Occipital lobe (tissue), 1 donor: ENCODE measurements at regions not wholly inside any gene's neighbourhood (a gene's known extent, or its start where the extent isn't known, plus 50 kb on each side); places are given as distances from the start of the nearest gene placed in this dataset.

Experiments
- DNase-seq: peaks from one replicate; lab custom pipeline; 2025; lab: John Stamatoyannopoulos, UW

DNA sequence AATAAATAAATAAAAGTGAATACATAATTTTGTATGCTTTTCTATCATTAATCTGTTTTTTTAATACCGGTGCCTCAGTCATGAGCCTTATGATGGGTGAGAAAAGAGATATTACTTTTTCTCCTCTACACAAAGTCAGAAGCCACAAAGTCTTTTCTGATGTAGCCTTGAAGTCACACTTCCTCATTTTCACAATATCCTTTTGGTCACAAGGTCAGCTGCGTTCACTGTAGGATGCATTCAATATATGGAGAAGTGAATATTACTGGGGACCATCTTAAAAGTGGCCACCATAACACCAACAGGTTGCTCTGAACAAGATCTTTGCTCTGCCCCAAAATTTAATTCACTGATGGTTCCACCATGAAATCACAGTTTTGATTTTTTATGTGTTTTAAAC is 83.3 kb upstream of the TNR start:
- no peak for DNase-seq

DNA sequence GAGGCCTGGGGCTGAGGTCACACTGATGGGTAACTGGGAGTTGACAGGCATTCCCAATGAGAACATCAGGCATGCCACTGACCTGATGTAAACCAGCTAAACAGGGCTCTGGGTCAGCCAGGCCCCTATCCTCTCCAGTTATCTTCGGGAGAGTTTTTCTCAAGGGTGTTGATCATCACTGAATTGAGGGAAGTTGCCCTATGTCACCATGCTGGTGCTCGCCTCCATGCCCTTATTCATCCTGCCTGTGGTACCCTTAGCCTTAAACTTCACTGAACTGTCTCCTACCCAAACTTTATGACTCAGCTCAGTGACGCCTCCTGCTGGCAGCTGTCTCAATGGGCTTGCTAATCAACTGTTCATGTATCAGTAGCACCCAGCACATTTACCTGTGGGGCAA is 80.7 kb upstream of the TNR start:
- DNase-seq: no peak

DNA sequence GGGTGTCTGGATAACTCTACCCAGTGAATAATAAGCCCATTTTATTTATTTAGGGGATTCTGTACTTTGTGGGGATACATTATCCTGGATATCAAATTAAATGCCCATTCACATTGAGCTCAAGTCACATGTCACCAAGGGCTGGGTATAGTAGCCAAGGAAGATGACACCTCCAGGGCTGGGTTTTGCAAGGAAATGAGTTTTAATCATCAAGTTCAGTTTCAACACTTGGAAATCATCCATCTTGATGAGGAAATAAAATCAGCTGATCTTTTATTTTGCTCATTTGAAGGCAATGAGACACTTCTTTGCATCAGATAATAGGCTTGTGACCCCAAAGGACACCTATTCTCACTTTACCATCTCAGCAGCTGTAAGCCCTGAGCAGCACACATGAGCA is 80.0 kb upstream of the TNR start:
- DNase-seq: no peak

DNA sequence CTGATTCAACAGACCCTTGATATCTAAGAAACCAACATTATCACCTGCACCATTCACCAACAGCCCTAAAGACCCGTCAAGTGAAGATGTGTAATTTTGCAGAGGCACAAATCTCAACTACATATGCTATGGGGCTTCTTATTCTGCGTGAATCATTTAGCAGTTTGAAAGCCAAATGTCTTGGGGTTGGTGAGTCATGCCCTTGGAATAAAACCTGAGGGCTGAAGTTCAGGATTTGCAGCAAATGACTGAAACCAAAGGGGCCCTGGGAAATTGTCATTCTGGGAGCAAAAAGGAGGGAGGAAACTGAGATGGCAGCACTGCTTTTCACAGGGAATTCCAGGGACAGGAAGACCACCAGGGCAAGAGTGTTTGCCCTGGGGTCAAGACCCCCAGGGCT is 79.2 kb upstream of the TNR start:
- DNase-seq: no peak

DNA sequence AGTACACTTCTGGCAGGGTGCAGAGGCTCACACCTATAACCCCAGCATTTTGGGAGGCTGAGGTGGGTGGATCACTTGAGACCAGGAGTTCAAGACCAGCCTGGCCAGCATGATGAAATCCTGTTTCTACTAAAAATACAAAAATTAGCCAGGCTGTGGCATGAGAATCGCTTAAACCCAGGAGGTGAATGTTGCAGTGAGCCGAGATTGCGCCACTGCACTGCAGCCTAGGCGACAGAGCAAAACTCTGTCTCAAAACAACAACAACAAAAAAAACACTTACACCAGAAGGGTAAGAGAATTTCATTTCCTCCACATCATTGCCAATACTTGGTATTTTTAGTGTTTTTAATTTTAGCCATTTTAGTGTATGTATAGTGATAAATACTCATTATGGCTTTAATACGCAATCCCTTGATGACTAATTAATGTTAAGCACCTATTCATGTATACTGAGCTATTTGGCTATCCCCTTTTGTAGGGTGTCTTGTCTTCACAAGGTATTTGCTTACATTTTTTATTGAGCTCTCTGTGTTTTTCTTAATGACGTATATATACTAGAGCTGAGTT is 77.1 kb upstream of the TNR start:
- no peak for DNase-seq

DNA sequence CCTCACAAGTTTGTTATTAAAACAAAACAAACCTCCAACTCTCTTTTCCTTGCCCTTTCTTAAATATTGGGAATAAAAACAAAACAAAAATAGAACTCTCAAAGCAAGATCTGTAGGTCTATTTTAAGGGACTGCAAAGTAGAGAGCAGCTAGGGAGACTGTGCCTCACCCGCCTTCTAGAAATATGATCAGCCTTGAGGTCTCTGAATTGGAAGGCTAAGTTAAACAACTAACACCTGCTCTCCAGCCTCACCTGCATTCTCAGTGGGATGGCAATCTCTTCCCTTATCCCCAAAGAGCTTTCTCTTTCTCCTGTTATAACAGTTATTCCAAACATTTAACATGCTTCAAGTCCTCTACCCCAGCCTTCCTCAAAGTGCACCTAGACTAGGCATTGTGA is 75.5 kb upstream of the TNR start:
- DNase-seq: no peak

DNA sequence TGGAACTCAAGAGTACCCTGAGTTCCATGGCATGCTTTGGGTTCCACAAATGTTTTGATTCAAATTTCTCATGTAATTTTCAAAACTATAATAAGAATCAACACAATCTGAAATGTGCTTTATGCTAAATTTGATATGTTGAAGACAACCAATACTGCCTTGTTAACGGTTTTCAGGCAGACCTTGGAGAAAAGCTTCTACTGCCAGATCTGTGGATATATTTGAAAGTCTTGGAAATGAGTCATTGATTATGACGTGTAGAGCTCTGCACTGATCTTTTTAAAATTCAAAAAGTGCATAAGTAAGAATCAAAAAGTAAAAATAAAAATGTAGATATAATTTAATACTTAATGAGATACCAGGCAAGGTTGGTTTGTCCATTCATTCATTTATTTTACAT is 74.0 kb upstream of the TNR start:
- no peak for DNase-seq

DNA sequence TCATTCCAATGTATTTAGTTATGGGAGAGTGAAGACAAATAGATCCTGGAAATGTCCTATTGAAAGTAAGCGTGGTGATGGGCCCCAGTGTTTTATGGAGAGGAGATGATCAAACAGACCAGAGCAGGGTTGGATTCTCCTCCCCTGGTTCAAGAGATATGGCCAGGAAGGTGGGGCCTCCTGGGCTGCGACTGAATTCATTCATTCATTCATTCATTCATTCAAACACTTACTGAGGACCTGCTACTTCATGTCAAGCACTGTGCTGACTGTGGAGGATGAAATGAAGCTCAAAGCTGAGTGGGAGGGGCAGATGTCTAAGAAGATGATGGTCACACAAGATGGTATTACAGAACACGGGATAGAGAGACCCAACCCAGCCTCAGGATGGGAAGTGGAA is 71.5 kb upstream of the TNR start:
- no peak for DNase-seq

DNA sequence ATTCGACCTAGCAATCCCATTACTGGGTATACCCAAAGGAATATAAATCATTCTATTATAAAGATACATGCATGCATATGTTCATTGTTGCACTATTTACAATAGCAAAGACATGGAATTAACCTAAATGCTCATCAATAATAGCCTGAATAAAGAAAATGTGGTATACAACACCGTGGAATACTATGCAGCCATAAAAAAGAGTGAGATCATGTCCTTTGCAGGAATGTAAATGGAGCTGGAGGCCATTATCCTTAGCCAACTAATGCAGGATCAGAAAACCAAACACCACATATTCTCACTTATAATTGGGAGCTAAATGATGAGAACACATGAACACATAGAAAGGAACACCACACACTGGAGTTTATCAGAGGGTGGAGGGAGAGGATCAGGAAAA is 69.5 kb upstream of the TNR start:
- no peak for DNase-seq

DNA sequence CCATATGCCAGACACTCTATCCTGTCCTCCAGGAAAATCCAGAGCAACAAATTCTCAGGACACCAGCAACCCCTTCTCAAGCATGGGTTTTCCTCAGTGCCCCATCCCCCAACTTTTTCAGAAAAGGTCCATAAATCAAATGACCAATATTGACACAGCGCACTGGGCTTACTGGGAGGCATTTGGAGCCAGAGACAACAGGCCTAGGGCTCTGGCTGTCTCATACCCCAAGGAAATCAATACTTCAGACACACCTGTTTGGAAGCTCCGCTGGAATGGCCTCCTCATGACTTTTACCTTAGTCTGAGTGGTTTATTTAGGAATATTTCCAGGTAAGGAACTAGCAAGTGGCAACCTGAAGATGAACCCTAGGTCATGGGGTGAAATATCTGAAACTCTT is 66.9 kb upstream of the TNR start:
- DNase-seq: no peak

DNA sequence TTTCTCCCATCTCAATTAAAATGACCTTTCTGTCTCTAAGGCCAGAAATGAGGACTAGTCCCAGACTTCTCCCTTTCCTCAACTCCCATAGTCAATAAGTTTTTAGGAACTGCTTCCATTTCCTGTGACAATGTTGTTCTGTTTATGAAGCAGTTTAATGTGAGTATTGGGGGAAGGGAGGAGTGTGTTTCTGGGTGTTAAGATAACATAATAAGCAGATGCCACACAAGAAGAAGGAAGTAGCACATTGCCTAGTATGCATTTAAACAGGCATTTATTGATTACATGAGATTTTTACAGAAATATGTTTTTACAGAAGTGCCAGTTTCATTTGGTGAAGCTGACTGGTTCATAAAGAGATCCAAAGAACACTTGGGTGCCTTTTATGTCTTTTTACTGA is 65.6 kb upstream of the TNR start:
- no peak for DNase-seq

DNA sequence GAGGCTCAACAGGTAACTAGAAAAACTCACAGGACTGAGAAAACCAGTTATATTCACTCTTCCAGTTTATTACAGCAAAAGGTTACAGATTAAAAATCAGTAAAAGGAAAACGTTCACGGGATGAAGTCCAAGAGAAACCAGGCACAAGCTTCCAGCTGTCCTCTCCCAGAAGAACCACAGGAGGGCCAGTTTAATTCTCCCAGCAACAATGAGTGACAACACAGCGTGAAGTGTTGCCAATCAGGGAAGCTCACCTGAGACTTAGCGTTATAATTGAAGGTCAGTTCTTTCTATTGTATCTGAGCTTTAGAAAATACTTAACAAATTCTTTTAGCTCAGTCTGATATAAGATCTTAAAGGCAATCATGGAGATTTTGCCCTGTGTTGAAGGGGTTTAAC is 65.2 kb upstream of the TNR start:
- DNase-seq: no peak

DNA sequence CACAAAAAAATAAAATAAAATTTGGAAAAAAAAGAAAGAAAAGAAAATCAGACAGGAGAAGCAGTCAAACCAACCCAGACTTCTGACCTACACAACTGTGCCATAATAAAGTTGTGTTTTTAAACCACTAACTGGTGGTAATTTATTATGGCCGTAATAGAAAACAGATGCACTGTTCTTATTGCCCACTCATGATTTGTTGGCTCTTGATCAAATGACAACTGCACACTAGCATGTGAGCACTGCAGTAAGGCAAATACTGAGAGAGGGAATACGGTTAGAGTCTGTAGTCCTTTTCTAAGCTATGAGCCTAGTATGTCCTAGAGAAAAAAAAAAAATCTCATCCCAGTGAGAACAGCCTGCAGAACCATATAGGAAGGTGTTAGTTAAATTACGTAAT is 61.2 kb upstream of the TNR start:
- DNase-seq: no peak

DNA sequence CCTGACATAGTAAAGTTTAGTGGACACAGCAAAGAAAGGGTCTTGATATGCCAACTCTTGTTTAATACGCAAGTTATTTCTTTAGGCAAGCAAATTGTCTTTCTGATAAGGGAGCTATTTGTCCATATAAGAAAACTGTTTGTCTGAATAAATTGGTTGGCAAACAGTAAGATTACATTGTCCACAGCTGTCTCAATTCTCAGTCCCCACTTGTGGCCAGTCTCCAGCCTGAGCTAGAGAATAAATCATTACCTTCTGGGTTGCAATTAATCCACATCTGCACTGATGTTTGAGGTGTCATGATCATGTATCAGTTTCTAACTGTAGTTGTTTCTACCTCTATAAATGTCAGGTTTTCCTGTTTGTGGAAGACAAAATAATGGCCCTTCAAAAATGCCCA is 60.0 kb upstream of the TNR start:
- no peak for DNase-seq

DNA sequence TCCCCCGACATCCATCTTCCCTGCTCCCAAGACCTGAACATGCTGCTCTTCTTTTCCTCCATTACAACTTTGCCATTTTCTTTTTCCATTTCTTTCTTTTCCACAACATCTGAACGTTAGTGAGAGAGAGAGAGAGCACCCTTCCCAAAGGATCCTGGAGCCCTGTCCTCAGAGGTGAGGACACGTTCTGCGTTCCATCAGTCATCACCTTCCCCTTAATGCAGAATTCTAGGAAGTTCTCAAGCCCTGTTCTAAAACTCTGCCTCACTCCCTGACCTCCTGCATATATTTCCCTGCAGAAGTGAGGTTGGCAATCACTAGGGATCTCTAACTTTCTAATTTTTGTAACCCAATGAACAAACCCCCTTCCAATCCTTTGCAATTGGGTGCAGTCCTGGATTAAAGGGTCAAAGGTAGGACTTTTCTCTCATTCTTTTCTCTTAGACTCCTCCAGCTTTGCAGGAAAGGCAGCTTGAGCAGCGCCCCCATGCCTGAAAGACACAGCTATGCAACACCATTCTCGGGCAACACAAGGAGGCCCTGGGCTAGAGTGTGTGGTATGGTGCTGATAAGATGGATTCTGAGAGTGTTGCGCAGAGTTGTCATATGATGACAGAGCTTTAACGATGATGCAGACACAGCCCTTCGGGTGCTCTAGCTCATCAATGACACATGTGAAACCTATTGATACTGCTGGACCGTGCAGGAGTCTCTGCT is 59.2 kb upstream of the TNR start:
- DNase-seq: no peak

DNA sequence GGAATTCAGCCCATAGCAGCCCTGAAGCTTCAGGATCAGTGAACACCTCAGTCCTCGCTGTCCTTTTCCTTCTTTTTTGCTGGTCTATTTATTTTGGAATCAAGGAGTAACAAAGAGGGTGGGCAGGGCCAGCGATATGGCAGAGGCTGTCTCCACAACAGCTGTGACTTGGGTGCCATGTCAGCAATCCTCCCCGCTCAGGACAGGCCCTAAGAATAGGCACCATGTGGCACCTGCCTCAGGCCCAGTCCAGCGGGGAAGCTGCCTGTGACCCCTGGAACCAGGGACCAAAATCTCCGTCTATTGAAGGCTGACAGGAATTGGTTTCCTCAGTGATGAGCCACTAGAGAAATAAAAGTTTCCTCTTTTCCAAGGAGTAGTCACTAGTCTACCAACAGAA is 58.6 kb upstream of the TNR start:
- no peak for DNase-seq

DNA sequence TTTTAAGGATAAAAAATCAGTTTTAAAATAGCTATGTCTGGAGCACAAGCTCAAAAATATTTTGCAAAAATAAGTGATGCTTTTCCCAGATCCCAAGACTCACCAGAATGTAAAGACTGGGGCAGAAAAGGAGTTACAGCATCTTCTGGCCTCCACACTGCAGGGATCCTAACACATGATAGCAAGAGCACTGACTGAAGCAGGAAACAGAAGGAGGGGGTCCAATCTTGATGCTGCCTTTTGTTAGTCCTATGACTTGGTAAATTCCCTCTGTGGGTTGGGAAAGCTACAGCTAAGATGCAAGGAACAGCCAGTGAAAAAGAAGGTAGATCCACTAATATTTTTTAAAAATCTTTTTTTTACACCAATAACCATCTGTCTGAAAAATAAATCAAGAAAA is 54.2 kb upstream of the TNR start:
- DNase-seq: no peak

DNA sequence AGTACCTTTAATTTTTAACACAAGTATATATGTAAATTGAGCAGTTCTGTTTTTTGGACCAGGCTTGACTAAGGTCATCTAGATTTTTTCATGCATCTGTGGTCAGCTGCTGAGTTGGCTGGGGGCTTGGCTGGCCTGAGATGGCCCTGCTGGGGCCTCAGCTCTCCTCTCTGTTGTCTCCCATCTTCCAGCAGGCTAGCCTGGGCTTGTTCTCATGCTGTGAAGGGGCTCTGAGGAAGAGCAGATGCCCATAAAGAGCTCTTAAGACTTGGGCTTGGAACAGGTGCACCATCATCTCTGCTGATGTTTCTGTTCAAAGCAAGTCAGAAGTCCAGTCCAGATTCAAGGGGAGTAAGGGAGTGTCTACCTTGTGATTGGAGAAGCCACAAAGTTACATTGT is 51.2 kb upstream of the TNR start:
- no peak for DNase-seq

DNA sequence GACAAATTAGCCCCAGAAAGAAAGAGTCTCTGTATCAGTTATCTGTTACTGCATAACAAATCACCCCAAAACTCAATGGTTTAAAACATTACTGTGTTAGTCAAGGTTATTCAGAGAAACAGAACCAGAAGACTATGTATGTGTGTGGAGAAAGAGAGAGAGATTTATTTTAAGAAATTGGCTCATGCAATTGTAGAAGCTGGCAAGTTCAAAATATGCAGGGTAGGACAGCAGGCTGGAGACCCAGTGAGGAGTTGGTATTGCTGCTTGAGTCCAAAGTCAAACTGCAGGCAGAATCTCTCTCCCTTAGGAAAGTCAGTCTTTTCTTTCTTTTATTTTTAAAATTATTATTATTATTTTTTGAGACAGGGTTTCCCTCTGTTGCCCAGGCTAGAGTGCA is 50.2 kb upstream of the TNR start:
- no peak for DNase-seq
